Stimulated activated CD4-positive, alpha-beta T cell treated with anti-CD3 and anti-CD28 coated beads, Interleukin-4, amount 100 ng/mL, for 4 hours (primary cell): ENCODE measurements at regions not wholly inside any gene's neighbourhood (a gene's known extent, or its start where the extent isn't known, plus 50 kb on each side); places are given as distances from the start of the nearest gene placed in this dataset.
"Not testable (repeated sequence)": the region's sequence is repeated elsewhere in the genome, so short reads cannot be mapped to it uniquely, and the experiment has no call there.

Source experiments
- DNase-seq, 2 experiments: peaks; one replicate each; pipeline ENCODE4 v3.0.0-alpha.2; 2020

DNA sequence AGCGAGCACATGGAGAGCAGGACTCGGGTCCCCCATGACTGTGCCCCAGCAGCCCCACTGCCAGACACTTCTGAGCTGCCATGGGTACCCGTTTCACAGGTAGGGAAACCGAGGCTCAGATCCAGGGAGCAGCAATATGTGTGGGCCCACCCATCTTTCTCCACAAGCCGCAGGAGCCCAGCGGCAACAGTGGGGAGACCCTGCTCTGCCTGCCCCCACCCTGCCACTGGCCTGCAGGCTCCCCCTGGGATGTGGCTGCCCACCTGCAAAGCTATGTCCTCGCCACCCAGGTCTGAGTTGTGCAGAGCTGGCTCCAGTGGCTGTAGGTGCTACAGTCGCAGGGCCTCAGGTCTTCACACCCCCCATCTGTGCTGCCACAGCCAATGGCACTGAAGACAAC, 50.6 kb upstream of the C1QTNF9B start:
- no peak for DNase-seq

DNA sequence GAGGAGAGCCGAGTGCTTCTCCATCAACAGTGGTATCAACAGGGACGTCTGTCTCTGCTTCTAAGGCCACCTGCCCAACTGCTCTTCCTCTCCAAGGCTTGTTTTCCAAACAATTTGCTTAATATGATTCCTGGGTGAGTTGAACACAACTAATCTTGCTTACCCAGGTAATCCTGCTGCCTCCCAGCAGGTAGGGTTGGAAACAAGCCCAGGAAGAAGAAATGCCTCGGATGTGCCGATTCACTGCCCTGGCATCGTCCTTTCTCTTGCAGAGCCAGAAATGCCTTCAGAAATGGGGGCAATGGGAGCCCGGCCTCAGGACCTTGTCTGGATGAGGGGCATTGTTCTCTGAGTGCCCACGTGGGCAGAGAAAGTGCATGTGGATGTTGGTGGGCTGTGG, 51.9 kb upstream of the C1QTNF9B start:
- no peak for DNase-seq

- no peak for DNase-seq
Observed at GRCh38 chr13:23949736-23950135, 52.4 kb upstream of the C1QTNF9B start.

DNA sequence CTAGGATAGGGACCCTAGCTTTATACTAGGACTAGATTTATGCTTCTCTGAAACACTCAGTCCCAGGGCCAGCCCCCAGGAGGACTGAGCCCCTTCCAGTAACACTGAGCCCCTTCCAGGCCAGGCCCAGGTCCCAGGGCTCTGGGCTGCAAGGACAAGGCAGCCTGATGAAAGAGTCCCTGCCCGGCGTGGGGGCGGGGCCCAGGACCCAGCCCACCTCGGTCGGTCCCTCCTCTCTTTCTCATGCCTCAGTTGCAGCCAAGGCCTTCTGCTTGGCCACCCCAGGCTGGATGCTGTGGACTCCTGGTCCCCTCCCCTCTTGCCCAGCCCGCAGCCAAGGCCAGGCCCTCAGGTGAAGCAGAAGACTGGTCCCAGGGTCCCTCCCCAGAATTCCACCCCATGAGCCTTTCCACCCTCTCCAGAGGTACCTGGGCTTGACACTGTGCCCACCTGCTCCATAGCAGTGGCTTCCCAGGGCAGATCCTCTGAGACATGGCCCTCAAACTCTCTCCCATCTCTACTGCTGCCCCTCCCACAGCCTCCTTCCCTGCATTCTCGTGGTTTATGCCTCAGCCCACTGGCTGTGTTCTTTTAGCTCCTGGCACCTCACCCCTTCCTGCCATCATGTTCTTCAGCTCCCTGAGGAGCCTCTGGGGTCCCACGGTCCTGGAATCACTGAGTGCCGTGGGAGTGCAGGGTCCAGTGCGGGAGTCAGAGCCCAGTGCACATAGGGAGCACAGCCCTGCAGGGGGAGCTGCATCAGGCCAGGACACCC, 53.6 kb upstream of the C1QTNF9B start:
- no peak for DNase-seq

DNA sequence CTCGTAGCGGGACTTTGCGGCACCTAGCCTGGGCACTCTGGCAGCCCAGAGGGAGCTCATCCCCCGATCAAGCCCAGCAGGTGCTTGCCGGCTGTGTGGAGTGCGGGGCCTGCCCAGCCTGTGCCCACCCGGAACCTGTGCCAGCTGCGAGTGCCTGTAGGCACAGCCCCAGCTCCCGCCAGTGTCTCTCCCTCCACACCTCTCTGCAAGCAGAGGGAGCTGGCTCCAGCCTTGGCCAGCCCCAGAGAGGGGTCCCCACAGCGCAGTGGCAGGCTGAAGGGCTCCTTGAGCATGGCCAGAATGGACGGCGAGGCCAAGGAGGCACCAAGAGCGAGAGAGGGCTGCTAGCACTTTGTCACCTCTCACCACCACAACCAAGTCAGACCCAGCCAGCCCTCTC, 55.5 kb upstream of the C1QTNF9B start:
- no peak for DNase-seq

GRCh38 chr13:23953860-23954512, 56.7 kb upstream of the C1QTNF9B start:
- no peak for DNase-seq

DNA sequence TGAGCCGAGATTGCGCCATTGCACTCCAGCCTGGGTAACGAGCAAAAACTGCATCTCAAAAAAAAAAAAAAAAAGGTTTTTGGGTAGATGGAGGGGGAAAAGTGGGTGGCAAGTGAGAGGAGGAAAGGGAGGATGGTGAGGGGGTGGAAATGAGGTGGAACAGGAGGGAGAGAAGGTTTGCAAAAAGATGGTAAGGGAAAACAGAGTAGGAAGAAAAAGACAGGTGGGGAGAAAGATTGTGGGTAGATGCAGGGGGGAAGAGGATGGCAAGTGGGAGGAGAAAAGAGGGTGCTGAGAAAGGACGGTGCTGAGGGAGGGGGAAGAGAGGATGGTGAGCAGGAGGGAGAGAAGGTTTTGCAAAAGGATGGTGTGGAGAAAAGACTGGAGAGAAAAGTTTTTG, 57.8 kb upstream of the C1QTNF9B start:
- no peak for DNase-seq

- DNase-seq = no peak
Observed at GRCh38 chr13:23956106-23956505, 58.8 kb upstream of the C1QTNF9B start.

- DNase-seq = no peak
Observed at GRCh38 chr13:23957981-23958380, 60.7 kb upstream of the C1QTNF9B start.

GRCh38 chr13:23959231-23959862, 62.0 kb upstream of the C1QTNF9B start:
- no peak for DNase-seq

- DNase-seq = no peak
Observed at GRCh38 chr13:23960566-23961156, 63.4 kb upstream of the C1QTNF9B start.

GRCh38 chr13:23963184-23963931, 66.1 kb upstream of the C1QTNF9B start:
- DNase-seq = no peak

- DNase-seq = no peak
Observed at GRCh38 chr13:23963947-23964346, 66.6 kb upstream of the C1QTNF9B start.

DNA sequence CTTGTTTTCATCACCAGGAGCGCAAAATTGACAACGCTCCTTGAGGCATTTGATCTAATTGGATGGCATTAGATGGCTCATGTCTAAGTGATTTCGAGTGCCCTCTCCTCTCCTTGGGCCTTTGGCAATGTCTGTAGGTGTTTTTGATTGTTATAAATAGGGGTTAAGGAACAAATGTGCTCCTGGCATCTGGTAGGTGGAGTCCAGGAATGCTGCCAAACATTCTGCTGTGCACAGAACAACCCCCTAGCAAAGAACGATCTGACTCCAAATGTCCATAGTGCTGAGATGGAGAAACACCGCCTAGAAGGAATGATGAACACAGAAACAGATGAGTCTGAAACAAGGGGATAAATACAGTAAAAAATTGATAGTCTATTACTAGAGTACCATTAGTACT, 68.0 kb upstream of the C1QTNF9B start:
- DNase-seq = no peak

DNA sequence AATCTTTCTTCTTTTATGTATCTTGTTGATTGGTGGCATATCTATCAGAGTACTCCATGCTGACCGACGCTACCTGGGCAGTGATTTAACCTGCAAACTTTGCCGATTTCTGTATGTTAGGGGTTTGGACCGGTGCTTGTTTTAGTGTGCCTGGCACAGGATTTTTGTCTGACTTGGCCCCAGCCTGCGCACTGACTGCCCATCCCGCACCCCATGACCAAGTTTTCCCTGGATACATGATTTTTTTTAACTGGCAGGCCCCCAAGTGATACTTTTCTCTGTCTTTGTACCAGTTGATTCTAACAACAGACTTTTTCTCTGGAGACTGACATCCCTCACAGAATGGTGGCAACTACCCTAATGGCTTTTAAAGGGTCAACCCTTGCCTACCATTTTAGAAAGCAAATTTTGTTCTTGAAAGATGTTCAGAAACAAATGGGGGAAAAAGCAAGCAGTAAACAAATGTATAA, 69.0 kb upstream of the C1QTNF9B start:
- DNase-seq = no peak

GRCh38 chr13:23966691-23967615, 69.7 kb upstream of the C1QTNF9B start:
- no peak for DNase-seq

- not testable (repeated sequence) for DNase-seq
Observed at GRCh38 chr13:23967792-23968191, 70.5 kb upstream of the C1QTNF9B start.

DNA sequence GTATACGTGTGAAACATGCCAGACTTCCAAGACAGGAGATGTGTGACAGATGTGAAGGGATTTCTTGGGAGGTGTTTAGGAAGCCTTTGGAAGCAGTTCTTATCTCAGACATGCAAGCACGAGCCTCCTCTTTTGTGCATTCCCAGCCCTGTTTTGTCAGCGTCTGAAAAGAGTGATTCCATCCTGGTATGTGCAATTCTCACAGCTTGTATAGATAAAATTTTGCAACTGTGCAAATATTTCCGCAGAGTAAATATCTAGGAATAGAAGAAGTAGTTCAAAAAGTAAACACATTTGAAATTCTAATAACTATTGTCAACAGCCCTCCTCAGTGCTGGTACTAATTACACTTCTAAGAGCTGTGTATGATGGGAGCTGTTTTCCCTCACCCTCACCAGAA, 72.3 kb upstream of the C1QTNF9B start:
- no peak for DNase-seq

- DNase-seq = no peak
Observed at GRCh38 chr13:23979361-23980159, 82.3 kb upstream of the C1QTNF9B start.

GRCh38 chr13:23980160-23980551, 82.9 kb upstream of the C1QTNF9B start:
- peak; percentile 84 to 87 for DNase-seq

DNA sequence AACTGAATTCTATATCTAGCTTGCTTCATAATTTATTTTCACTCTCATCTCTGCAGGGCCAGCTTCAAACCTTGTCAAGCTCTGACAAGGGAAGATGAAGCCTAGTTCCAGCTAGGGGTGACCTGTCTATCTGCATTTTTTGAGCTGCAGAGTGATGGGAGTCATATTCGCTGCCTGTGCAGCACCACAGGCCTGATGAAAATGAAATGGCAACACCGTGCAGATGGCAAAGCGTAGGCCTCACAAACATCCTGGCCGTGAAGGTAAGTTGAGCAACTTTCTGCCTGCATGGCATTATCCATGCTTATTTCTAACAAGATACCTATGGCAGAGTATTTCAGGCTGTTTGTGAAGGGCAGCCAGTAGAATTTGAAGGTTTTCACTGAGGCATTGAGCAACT, 86.4 kb upstream of the C1QTNF9B start:
- no peak for DNase-seq
